Activated naive CD4-positive, alpha-beta T cell treated with anti-CD3 and anti-CD28 coated beads, Interleukin-2, amount 50 U/mL, for 72 hours (primary cell): ENCODE measurements at regions not wholly inside any gene's neighbourhood (a gene's known extent, or its start where the extent isn't known, plus 50 kb on each side); places are given as distances from the start of the nearest gene placed in this dataset.
A peak's percentile ranks its signal among the peaks of the same experiment; 100 is the strongest.

ENCODE experiments used
- ATAC-seq, 2 donors: fragments of 150-1000 bp; cut with Tn5 transposase; 2 replicates each; pipeline ENCODE4 v1.10.0; 2021; ENCODE audit warnings: mild to moderate bottlenecking in 2 of 2, moderate library complexity in 2 of 2
- DNase-seq, 2 donors: peaks; one replicate each; pipeline ENCODE4 v3.0.0; 2021 to 2022; ENCODE audit warnings: low spot score in 2 of 2
- H3K27ac Mint-ChIP-seq, 2 donors: one replicate each; pipeline ENCODE4 v1.8.0; 2022; ENCODE audit warnings: mild to moderate bottlenecking in 2 of 2, mixed read lengths in 2 of 2
- H3K36me3 Mint-ChIP-seq, 2 donors: one replicate each; pipeline ENCODE4 v1.8.0; 2022; ENCODE audit warnings: mixed read lengths in 2 of 2
- H3K9me3 Mint-ChIP-seq, 2 donors: one replicate each; pipeline ENCODE4 v1.8.0; 2022; ENCODE audit warnings: mixed read lengths in 2 of 2

GRCh38 chr1:5555853-5556252, 436.4 kb downstream of the NPHP4 start:
- DNase-seq (no peak), ATAC-seq (no peak)
- peaks cover 0 to 9% of the 10 kb centered on the region in 2 donors for H3K36me3 Mint-ChIP-seq
- H3K9me3 Mint-ChIP-seq: peaks cover 9 to 11% of the 10 kb centered on the region in 2 donors
- no peak overlapping the region for H3K27ac Mint-ChIP-seq

- Mint-ChIP-seq H3K9me3 (peaks cover 9 to 11% of the 10 kb centered on the region in 2 donors), H3K27ac (peak overlapping the region in 1 of 2 donors; percentile 8), H3K36me3 (peaks cover 0 to 9% of the 10 kb centered on the region in 2 donors)
- ATAC-seq (no peak), DNase-seq (no peak)
These were observed 437.4 kb downstream of the NPHP4 start for GRCh38 chr1:5554784-5555183.

GRCh38 chr1:5554111-5554510, 438.1 kb downstream of the NPHP4 start:
- DNase-seq: no peak
- no peak for ATAC-seq
- H3K36me3 Mint-ChIP-seq: peaks cover 0 to 9% of the 10 kb centered on the region in 2 donors
- peaks cover 9 to 11% of the 10 kb centered on the region in 2 donors for H3K9me3 Mint-ChIP-seq
- no peak overlapping the region for H3K27ac Mint-ChIP-seq

GRCh38 chr1:5552787-5553484, 439.3 kb downstream of the NPHP4 start:
- ATAC-seq (peak in 1 of 2 donors; percentile 55), DNase-seq (no peak)
- Mint-ChIP-seq H3K9me3 (peaks cover 0 to 2% of the 10 kb centered on the region in 2 donors), H3K27ac (no peak overlapping the region), H3K36me3 (peaks cover 0 to under 1% of the 10 kb centered on the region in 2 donors)

- H3K36me3 Mint-ChIP-seq: no peaks in the 10 kb centered on the region
- no peak for DNase-seq
- ATAC-seq: no peak
- no peak overlapping the region for H3K27ac Mint-ChIP-seq
- H3K9me3 Mint-ChIP-seq: no peaks in the 10 kb centered on the region
These were observed 440.8 kb downstream of the NPHP4 start for GRCh38 chr1:5551274-5551975.

- DNase-seq (no peak), ATAC-seq (no peak)
- Mint-ChIP-seq H3K36me3 (no peaks in the 10 kb centered on the region), H3K9me3 (no peaks in the 10 kb centered on the region), H3K27ac (no peak overlapping the region)
These were observed 444.0 kb downstream of the NPHP4 start for GRCh38 chr1:5548266-5548665.

- ATAC-seq (no peak), DNase-seq (no peak)
- Mint-ChIP-seq H3K27ac (no peak overlapping the region), H3K9me3 (no peaks in the 10 kb centered on the region), H3K36me3 (peaks cover 0 to 4% of the 10 kb centered on the region in 2 donors)
These were observed 449.0 kb downstream of the NPHP4 start for GRCh38 chr1:5543235-5543634.

GRCh38 chr1:5532811-5533210, 459.4 kb downstream of the NPHP4 start:
- no peak overlapping the region for H3K27ac Mint-ChIP-seq
- ATAC-seq: no peak
- no peak for DNase-seq
- H3K36me3 Mint-ChIP-seq: no peaks in the 10 kb centered on the region
- H3K9me3 Mint-ChIP-seq: peaks cover 6 to 10% of the 10 kb centered on the region in 2 donors

GRCh38 chr1:5526822-5527551, 465.2 kb downstream of the NPHP4 start:
- DNase-seq (no peak), ATAC-seq (no peak)
- H3K9me3 Mint-ChIP-seq: peaks cover 6 to 10% of the 10 kb centered on the region in 2 donors
- no peak overlapping the region for H3K27ac Mint-ChIP-seq
- H3K36me3 Mint-ChIP-seq: no peaks in the 10 kb centered on the region

GRCh38 chr1:5526385-5526750, 465.9 kb downstream of the NPHP4 start:
- H3K27ac Mint-ChIP-seq: no peak overlapping the region
- H3K36me3 Mint-ChIP-seq: no peaks in the 10 kb centered on the region
- DNase-seq (no peak), ATAC-seq (no peak)
- H3K9me3 Mint-ChIP-seq: peaks cover 6 to 10% of the 10 kb centered on the region in 2 donors

- H3K9me3 Mint-ChIP-seq: peaks cover 6 to 10% of the 10 kb centered on the region in 2 donors
- ATAC-seq (no peak), DNase-seq (no peak)
- no peak overlapping the region for H3K27ac Mint-ChIP-seq
- H3K36me3 Mint-ChIP-seq: no peaks in the 10 kb centered on the region
These were observed 466.4 kb downstream of the NPHP4 start for GRCh38 chr1:5525597-5526384.

- ATAC-seq: no peak
- H3K27ac Mint-ChIP-seq: no peak overlapping the region
- no peaks in the 10 kb centered on the region for H3K9me3 Mint-ChIP-seq
- no peak for DNase-seq
- H3K36me3 Mint-ChIP-seq: no peaks in the 10 kb centered on the region
These were observed 469.6 kb downstream of the NPHP4 start for GRCh38 chr1:5522531-5523145.

- H3K27ac Mint-ChIP-seq: no peak overlapping the region
- DNase-seq: no peak
- no peak for ATAC-seq
- no peaks in the 10 kb centered on the region for H3K9me3 Mint-ChIP-seq
- H3K36me3 Mint-ChIP-seq: no peaks in the 10 kb centered on the region
These were observed 472.7 kb downstream of the NPHP4 start for GRCh38 chr1:5519366-5520135.

- no peak for ATAC-seq
- no peaks in the 10 kb centered on the region for H3K9me3 Mint-ChIP-seq
- H3K36me3 Mint-ChIP-seq: no peaks in the 10 kb centered on the region
- no peak for DNase-seq
- H3K27ac Mint-ChIP-seq: no peak overlapping the region
These were observed 475.5 kb downstream of the NPHP4 start for GRCh38 chr1:5516756-5517155.

GRCh38 chr1:5515501-5515900, 476.7 kb downstream of the NPHP4 start:
- H3K27ac Mint-ChIP-seq: no peak overlapping the region
- DNase-seq: no peak
- no peaks in the 10 kb centered on the region for H3K9me3 Mint-ChIP-seq
- no peak for ATAC-seq
- H3K36me3 Mint-ChIP-seq: no peaks in the 10 kb centered on the region
